ENCODE measurements at regions not wholly inside any gene's neighbourhood (a gene's known extent, or its start where the extent isn't known, plus 50 kb on each side); places are given as distances from the start of the nearest gene placed in this dataset.

GRCh38 chr1:58390091-58390490, 156.4 kb downstream of the OMA1 start:
- H3K4me3 ChIP-seq (ENCODE audit: low read depth, low read length) = no peak overlapping the region
- TF ChIP-seq CTCF (IDR thresholded peaks at IDR 0.05; ENCODE audit: borderline replicate concordance, insufficient read depth, low read depth, low read length) = no peak

- no peak overlapping the region for H3K4me3 ChIP-seq (ENCODE audit: low read depth, low read length)
- no peak for TF ChIP-seq CTCF (IDR thresholded peaks at IDR 0.05; ENCODE audit: borderline replicate concordance, insufficient read depth, low read depth, low read length)
Measured at GRCh38 chr1:58380345-58380744, 166.2 kb downstream of the OMA1 start.

GRCh38 chr1:58367217-58367616, 179.3 kb downstream of the OMA1 start:
- no peak for TF ChIP-seq CTCF (IDR thresholded peaks at IDR 0.05; ENCODE audit: borderline replicate concordance, insufficient read depth, low read depth, low read length)

GRCh38 chr1:58365328-58365727, 181.2 kb downstream of the OMA1 start:
- no peak overlapping the region for H3K4me3 ChIP-seq (ENCODE audit: low read depth, low read length)
- no peak for TF ChIP-seq CTCF (IDR thresholded peaks at IDR 0.05; ENCODE audit: borderline replicate concordance, insufficient read depth, low read depth, low read length)

More at GRCh38 chr1:58367217-58367616, 179.3 kb downstream of the OMA1 start:
- no peak overlapping the region for H3K4me3 ChIP-seq (ENCODE audit: low read depth, low read length)

GRCh38 chr1:58363585-58363984, 182.9 kb downstream of the OMA1 start:
- no peak for TF ChIP-seq CTCF (IDR thresholded peaks at IDR 0.05; ENCODE audit: borderline replicate concordance, insufficient read depth, low read depth, low read length)
- no peak overlapping the region for H3K4me3 ChIP-seq (ENCODE audit: low read depth, low read length)

GRCh38 chr1:58361134-58361533, 185.4 kb downstream of the OMA1 start:
- H3K4me3 ChIP-seq (ENCODE audit: low read depth, low read length) = no peak overlapping the region
- TF ChIP-seq CTCF (IDR thresholded peaks at IDR 0.05; ENCODE audit: borderline replicate concordance, insufficient read depth, low read depth, low read length) = no peak

GRCh38 chr1:58358346-58358745, 188.2 kb downstream of the OMA1 start:
- no peak for TF ChIP-seq CTCF (IDR thresholded peaks at IDR 0.05; ENCODE audit: borderline replicate concordance, insufficient read depth, low read depth, low read length)
- no peak overlapping the region for H3K4me3 ChIP-seq (ENCODE audit: low read depth, low read length)
